ENCODE measurements at regions not wholly inside any gene's neighbourhood (a gene's known extent, or its start where the extent isn't known, plus 50 kb on each side); places are given as distances from the start of the nearest gene placed in this dataset.

DNA sequence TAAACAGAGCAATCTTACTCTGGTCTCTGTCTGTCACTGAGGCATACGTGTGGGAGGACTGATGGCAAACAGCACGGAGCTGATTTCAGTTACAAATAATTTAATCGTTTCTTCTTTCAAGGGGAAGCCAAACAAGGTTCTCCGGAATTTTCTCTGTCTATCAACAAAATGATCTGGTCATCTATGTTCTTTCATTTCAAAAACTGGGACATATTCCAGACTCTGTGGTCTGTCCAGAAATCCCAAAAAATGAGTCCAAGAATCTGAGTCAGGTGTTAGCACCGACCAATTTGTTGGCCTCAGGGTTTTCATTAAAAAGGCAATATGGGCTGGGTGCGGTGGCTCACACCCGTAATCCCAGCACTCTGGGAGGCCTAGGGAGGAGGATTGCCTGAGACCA, 69.9 kb upstream of the ZNF608 start:
- ChIA-PET CTCF (no interaction called here), POLR2A (no interaction called here)
- BruUV-seq (replicated peaks): no TSS peak
- TF ChIP-seq TCF7L2 (IDR thresholded peaks at IDR 0.05; ENCODE audit: low read depth, low read length) (no peak), SIN3A (IDR thresholded peaks at IDR 0.05; ENCODE audit: borderline replicate concordance, insufficient read depth, low read depth, low read length) (no peak), POLR2AphosphoS5 (IDR thresholded peaks at IDR 0.05; ENCODE audit: low read depth, low read length) (no peak)
- TF ChIP-seq, protein P1, sequence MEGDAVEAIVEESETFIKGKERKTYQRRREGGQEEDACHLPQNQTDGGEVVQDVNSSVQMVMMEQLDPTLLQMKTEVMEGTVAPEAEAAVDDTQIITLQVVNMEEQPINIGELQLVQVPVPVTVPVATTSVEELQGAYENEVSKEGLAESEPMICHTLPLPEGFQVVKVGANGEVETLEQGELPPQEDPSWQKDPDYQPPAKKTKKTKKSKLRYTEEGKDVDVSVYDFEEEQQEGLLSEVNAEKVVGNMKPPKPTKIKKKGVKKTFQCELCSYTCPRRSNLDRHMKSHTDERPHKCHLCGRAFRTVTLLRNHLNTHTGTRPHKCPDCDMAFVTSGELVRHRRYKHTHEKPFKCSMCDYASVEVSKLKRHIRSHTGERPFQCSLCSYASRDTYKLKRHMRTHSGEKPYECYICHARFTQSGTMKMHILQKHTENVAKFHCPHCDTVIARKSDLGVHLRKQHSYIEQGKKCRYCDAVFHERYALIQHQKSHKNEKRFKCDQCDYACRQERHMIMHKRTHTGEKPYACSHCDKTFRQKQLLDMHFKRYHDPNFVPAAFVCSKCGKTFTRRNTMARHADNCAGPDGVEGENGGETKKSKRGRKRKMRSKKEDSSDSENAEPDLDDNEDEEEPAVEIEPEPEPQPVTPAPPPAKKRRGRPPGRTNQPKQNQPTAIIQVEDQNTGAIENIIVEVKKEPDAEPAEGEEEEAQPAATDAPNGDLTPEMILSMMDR (IDR thresholded peaks at IDR 0.05): no peak
- TF ChIP-seq, protein P2, sequence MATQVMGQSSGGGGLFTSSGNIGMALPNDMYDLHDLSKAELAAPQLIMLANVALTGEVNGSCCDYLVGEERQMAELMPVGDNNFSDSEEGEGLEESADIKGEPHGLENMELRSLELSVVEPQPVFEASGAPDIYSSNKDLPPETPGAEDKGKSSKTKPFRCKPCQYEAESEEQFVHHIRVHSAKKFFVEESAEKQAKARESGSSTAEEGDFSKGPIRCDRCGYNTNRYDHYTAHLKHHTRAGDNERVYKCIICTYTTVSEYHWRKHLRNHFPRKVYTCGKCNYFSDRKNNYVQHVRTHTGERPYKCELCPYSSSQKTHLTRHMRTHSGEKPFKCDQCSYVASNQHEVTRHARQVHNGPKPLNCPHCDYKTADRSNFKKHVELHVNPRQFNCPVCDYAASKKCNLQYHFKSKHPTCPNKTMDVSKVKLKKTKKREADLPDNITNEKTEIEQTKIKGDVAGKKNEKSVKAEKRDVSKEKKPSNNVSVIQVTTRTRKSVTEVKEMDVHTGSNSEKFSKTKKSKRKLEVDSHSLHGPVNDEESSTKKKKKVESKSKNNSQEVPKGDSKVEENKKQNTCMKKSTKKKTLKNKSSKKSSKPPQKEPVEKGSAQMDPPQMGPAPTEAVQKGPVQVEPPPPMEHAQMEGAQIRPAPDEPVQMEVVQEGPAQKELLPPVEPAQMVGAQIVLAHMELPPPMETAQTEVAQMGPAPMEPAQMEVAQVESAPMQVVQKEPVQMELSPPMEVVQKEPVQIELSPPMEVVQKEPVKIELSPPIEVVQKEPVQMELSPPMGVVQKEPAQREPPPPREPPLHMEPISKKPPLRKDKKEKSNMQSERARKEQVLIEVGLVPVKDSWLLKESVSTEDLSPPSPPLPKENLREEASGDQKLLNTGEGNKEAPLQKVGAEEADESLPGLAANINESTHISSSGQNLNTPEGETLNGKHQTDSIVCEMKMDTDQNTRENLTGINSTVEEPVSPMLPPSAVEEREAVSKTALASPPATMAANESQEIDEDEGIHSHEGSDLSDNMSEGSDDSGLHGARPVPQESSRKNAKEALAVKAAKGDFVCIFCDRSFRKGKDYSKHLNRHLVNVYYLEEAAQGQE (IDR thresholded peaks at IDR 0.05; ENCODE audit: insufficient read depth in 1 of 2, low read depth in 2 of 2, low read length in 1 of 2): no peak
- H3K27me3 ChIP-seq (ENCODE audit: control insufficient read depth, insufficient read depth, low read length): no peaks in the 10 kb centered on the region
- no peaks in the 10 kb centered on the region for H3K9me3 ChIP-seq (ENCODE audit: control insufficient read depth, insufficient read depth, low read depth, low read length)
- intact Hi-C loops (cut with micrococcal nuclease; ENCODE audit: unreplicated experiment): no loop called here
- no peak for ATAC-seq
- no peak overlapping the region for H3K27ac ChIP-seq (ENCODE audit: low read length)
- H3K36me3 ChIP-seq (ENCODE audit: control insufficient read depth, insufficient read depth, low read length): no peaks in the 10 kb centered on the region
- H3K4me1 ChIP-seq (ENCODE audit: control insufficient read depth, insufficient read depth, low read length): no peaks in the 10 kb centered on the region
- DNase-seq (ENCODE audit: low read depth, low spot score): no peak
- H3K4me3 ChIP-seq (ENCODE audit: low read depth in 2 of 2, low read length in 2 of 2): no peak overlapping the region
- in situ Hi-C loops (cut with HindIII; ENCODE audit: low pct_unique_long_range_greater_than_20kb, low sequenced_read_pairs): no loop called here

DNA sequence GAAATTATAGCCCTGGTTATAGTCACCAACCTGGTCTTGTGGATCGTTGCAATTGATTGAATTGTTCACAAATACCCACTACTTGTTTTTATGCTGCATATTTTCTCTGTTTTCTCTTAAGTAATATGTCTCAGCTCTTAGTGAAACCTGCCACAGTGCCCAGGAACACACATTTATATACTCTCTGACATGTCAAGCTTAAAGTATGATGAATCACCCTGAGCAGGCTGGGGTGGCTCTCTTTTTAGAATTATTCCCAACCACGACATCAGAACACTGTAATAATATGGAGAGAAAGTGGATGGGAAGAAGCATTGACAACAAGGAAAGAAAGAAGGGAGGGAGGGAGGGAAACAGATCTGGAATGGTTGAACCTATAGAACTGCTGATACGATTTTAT, 72.8 kb upstream of the ZNF608 start:
- DNase-seq (ENCODE audit: low read depth, low spot score) (no peak), ATAC-seq (no peak)
- intact Hi-C loops (cut with micrococcal nuclease; ENCODE audit: unreplicated experiment): no loop called here
- Histone ChIP-seq H3K27me3 (ENCODE audit: control insufficient read depth, insufficient read depth, low read length) (no peaks in the 10 kb centered on the region), H3K36me3 (ENCODE audit: control insufficient read depth, insufficient read depth, low read length) (no peaks in the 10 kb centered on the region), H3K27ac (ENCODE audit: low read length) (no peak overlapping the region), H3K9me3 (ENCODE audit: control insufficient read depth, insufficient read depth, low read depth, low read length) (no peaks in the 10 kb centered on the region), H3K4me3 (ENCODE audit: low read depth in 2 of 2, low read length in 2 of 2) (no peak overlapping the region), H3K4me1 (ENCODE audit: control insufficient read depth, insufficient read depth, low read length) (no peaks in the 10 kb centered on the region)
- no TSS peak for BruUV-seq (replicated peaks)
- ChIA-PET POLR2A (no interaction called here), CTCF (no interaction called here)
- in situ Hi-C loops (cut with HindIII; ENCODE audit: low pct_unique_long_range_greater_than_20kb, low sequenced_read_pairs): no loop called here
- TF ChIP-seq, protein P1 (IDR thresholded peaks at IDR 0.05): no peak
- TF ChIP-seq SIN3A (IDR thresholded peaks at IDR 0.05; ENCODE audit: borderline replicate concordance, insufficient read depth, low read depth, low read length) (no peak), POLR2AphosphoS5 (IDR thresholded peaks at IDR 0.05; ENCODE audit: low read depth, low read length) (no peak), TCF7L2 (IDR thresholded peaks at IDR 0.05; ENCODE audit: low read depth, low read length) (no peak)
- TF ChIP-seq, protein P2 (IDR thresholded peaks at IDR 0.05; ENCODE audit: insufficient read depth in 1 of 2, low read depth in 2 of 2, low read length in 1 of 2): no peak
